D721Med (cell line): ENCODE measurements at regions not wholly inside any gene's neighbourhood (a gene's known extent, or its start where the extent isn't known, plus 50 kb on each side); places are given as distances from the start of the nearest gene placed in this dataset.

Experiments
- DNase-seq: peaks from one replicate; pipeline ENCODE4 v3.0.0; 2011; ENCODE audit warnings: low spot score; ENCODE audit not compliant: insufficient read length
- FAIRE-seq: peaks from 2 replicates; lab custom pipeline; 2011; peaks lifted over from hg19 to GRCh38; lab: Jason Lieb, UNC
- CTCF ChIP-seq: IDR thresholded peaks from 2 replicates; pipeline ENCODE4 v1.5.1; 2012; ENCODE audit warnings: mild to moderate bottlenecking, control low read depth; ENCODE audit not compliant: insufficient read depth; ENCODE audit errors: missing control alignments

GRCh38 chr3:106589311-106589942 is 720.6 kb upstream of the CBLB start:
- TF ChIP-seq CTCF: no peak
- DNase-seq (no peak), FAIRE-seq (no peak)

GRCh38 chr3:106590216-106590615 is 721.4 kb upstream of the CBLB start:
- no peak for DNase-seq
- TF ChIP-seq CTCF: no peak
- FAIRE-seq: no peak

GRCh38 chr3:106593381-106593780 is 724.6 kb upstream of the CBLB start:
- DNase-seq (no peak), FAIRE-seq (no peak)
- TF ChIP-seq CTCF: no peak

- FAIRE-seq (peak; percentile 96), DNase-seq (no peak)
- peak; percentile 93 for TF ChIP-seq CTCF
Observed at GRCh38 chr3:106609666-106610301, 741.0 kb upstream of the CBLB start.

- no peak for DNase-seq
- FAIRE-seq: no peak
Observed at GRCh38 chr3:106610362-106610959, 741.6 kb upstream of the CBLB start.

GRCh38 chr3:106611116-106611515 is 742.3 kb upstream of the CBLB start:
- DNase-seq (no peak), FAIRE-seq (no peak)
- TF ChIP-seq CTCF: no peak

More at GRCh38 chr3:106610362-106610959, 741.6 kb upstream of the CBLB start:
- no peak for TF ChIP-seq CTCF

GRCh38 chr3:106611841-106612240 is 743.0 kb upstream of the CBLB start:
- FAIRE-seq: no peak
- DNase-seq: no peak
- no peak for TF ChIP-seq CTCF
